Activated CD4-positive, alpha-beta memory T cell treated with anti-CD3 and anti-CD28 coated beads, Interleukin-2, amount 10 ng/mL, durations not matched to agents 7 days and 5 days (primary cell): ENCODE measurements at regions not wholly inside any gene's neighbourhood (a gene's known extent, or its start where the extent isn't known, plus 50 kb on each side); places are given as distances from the start of the nearest gene placed in this dataset.
"Not testable (repeated sequence)": the region's sequence is repeated elsewhere in the genome, so short reads cannot be mapped to it uniquely, and the experiment has no call there.

Experiments
- CTCF ChIA-PET: fragments of 350-600 bp; sonication (Branson Sonifier 250); formaldehyde crosslinking; loops from one replicate; lab custom pipeline; 2021; ENCODE audit warnings: antibody characterized with exemption, inconsistent platforms; lab: Charles Lee
- POLR2A ChIA-PET: fragments of 350-600 bp; sonication (Branson Sonifier 250); formaldehyde crosslinking; loops from one replicate; lab custom pipeline; 2021; ENCODE audit warnings: antibody characterized with exemption; lab: Charles Lee
- DNase-seq: peaks from one replicate; pipeline ENCODE4 v3.0.0-alpha.2; 2020
- H3K27ac Mint-ChIP-seq: one replicate; pipeline ENCODE4 v1.8.0; 2021; ENCODE audit warnings: mild to moderate bottlenecking, mixed read lengths
- H3K27me3 Mint-ChIP-seq: one replicate; pipeline ENCODE4 v1.8.0; 2021; ENCODE audit warnings: mixed read lengths
- H3K36me3 Mint-ChIP-seq: one replicate; pipeline ENCODE4 v1.8.0; 2021; ENCODE audit warnings: low read depth, mixed read lengths
- H3K4me1 Mint-ChIP-seq: one replicate; pipeline ENCODE4 v1.8.0; 2021; ENCODE audit warnings: mixed read lengths
- H3K4me3 Mint-ChIP-seq: one replicate; pipeline ENCODE4 v1.8.0; 2021; ENCODE audit warnings: mild to moderate bottlenecking, mixed read lengths
- H3K9me3 Mint-ChIP-seq: one replicate; pipeline ENCODE4 v1.8.0; 2021; ENCODE audit warnings: mixed read lengths

DNA sequence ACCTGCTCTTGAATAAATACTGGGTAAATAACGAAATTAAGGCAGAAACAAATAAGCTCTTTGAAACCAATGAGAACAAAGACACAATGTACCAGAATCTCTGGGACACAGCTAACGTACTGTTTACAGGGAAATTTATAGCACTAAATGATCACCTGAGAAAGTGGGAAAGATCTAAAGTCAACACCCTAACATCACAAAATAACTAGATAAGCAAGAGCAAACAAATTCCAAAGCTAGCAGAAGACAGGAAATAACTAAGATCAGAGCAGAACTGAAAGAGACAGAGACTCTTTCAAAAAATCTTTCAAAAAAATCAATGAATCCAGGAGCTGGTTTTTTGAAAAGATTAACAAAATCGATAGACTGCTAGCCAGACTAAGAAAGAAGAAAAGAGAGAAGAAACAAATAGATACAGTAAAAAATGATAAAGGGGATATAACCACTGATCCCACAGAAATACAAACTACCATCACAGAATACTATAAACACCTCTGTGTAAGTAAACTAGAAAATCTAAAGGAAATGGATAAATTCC, 487.5 kb downstream of the CHSY3 start:
- DNase-seq, H3K27ac Mint-ChIP-seq, H3K27me3 Mint-ChIP-seq, H3K4me1 Mint-ChIP-seq, CTCF ChIA-PET, H3K4me3 Mint-ChIP-seq, H3K9me3 Mint-ChIP-seq, POLR2A ChIA-PET, H3K36me3 Mint-ChIP-seq: not testable (repeated sequence)

- Mint-ChIP-seq H3K4me1 (no peaks in the 10 kb centered on the region), H3K27me3 (no peaks in the 10 kb centered on the region), H3K9me3 (no peaks in the 10 kb centered on the region), H3K4me3 (no peak overlapping the region), H3K27ac (no peak overlapping the region), H3K36me3 (no peaks in the 10 kb centered on the region)
- ChIA-PET POLR2A (no interaction called here), CTCF (no interaction called here)
- no peak for DNase-seq
These were observed 481.9 kb downstream of the CHSY3 start for GRCh38 chr5:130386155-130386554.

DNA sequence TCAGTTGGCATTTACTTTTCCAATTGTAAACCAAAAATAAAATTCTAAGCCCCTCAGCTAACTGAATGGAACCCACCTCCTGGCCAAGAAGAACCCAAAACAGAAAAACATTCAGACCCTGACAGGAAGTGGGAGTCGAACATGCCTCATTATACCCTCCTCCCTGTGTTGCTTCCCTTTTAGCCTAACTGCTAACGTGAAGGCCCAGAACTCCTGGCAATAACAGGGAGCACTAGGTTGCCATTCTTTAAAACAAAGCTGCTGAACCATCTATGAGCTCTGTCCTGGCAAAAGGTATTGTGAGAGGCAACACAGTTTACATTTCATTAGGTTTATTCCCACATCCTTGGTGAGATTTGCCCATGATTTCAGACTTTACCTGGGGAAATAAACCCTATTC, 481.4 kb downstream of the CHSY3 start:
- ChIA-PET CTCF (no interaction called here), POLR2A (no interaction called here)
- Mint-ChIP-seq H3K4me3 (no peak overlapping the region), H3K4me1 (no peaks in the 10 kb centered on the region), H3K27ac (no peak overlapping the region), H3K9me3 (no peaks in the 10 kb centered on the region), H3K27me3 (no peaks in the 10 kb centered on the region), H3K36me3 (no peaks in the 10 kb centered on the region)
- no peak for DNase-seq

- POLR2A ChIA-PET: no interaction called here
- Mint-ChIP-seq H3K9me3 (no peaks in the 10 kb centered on the region), H3K27me3 (no peaks in the 10 kb centered on the region), H3K4me1 (no peaks in the 10 kb centered on the region), H3K27ac (no peak overlapping the region), H3K4me3 (no peak overlapping the region), H3K36me3 (no peaks in the 10 kb centered on the region)
- CTCF ChIA-PET: no interaction called here
- DNase-seq: no peak
These were observed 461.7 kb downstream of the CHSY3 start for GRCh38 chr5:130365956-130366355.

GRCh38 chr5:130350131-130350530, 445.9 kb downstream of the CHSY3 start:
- no peak overlapping the region for H3K27ac Mint-ChIP-seq
- H3K27me3 Mint-ChIP-seq: no peaks in the 10 kb centered on the region
- no peak for DNase-seq
- no peaks in the 10 kb centered on the region for H3K4me1 Mint-ChIP-seq
- ChIA-PET CTCF (no interaction called here), POLR2A (no interaction called here)
- H3K36me3 Mint-ChIP-seq: no peaks in the 10 kb centered on the region
- H3K4me3 Mint-ChIP-seq: no peak overlapping the region
- no peaks in the 10 kb centered on the region for H3K9me3 Mint-ChIP-seq

DNA sequence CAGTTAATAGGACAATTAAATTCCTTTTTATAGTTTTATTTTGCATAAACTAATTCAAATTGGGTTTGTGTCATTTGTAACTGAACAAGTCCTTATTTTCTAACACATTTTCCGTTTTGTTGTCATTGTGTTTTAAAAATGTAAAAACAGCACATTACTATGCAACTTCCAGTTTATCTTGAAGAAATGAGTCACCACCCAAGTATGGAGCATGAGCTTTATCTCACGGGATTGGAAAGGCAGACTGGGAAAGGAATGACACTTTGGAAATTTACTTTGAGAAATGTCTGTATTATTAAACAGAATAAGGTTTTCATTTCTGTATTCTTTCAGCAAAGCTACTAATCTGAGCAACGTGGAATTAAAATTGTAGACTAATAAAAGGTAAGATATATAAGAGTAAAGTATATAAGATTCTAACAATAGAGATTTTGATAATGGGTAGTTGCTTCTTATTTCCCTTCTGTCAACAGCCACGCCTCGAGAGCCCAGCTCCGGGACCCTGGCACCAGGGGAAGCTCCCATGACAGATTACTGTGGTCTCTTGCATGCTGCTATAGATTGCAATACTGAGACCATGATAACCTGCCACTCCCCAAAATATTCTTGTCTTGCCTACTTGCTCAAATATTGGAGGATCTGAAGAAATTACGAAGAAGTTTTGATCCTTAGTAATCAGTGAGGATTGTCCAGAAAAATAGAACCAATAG, 433.1 kb downstream of the CHSY3 start:
- H3K9me3 Mint-ChIP-seq: no peaks in the 10 kb centered on the region
- no peaks in the 10 kb centered on the region for H3K36me3 Mint-ChIP-seq
- no peak for DNase-seq
- H3K4me3 Mint-ChIP-seq: no peak overlapping the region
- ChIA-PET CTCF (no interaction called here), POLR2A (no interaction called here)
- H3K27me3 Mint-ChIP-seq: no peaks in the 10 kb centered on the region
- H3K4me1 Mint-ChIP-seq: no peaks in the 10 kb centered on the region
- no peak overlapping the region for H3K27ac Mint-ChIP-seq

DNA sequence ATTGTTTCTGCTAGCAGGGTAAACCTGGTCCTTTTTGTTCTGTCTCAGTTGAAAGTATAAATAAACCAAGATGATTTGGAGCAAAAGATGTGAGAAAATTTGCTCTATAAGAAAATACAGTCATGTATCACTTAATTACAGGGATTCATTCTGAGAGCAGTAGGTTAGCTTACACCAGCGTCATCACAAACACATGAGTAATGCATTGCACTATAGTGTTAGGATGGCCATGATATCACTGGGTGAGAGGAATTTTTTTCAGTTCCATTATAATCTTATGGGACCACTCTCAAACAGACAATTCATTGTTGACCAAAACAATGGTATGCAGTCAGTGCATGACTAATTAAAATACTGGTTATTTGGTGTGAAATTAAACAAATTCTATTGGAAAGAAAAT, 430.9 kb downstream of the CHSY3 start:
- Mint-ChIP-seq H3K27me3 (no peaks in the 10 kb centered on the region), H3K27ac (no peak overlapping the region), H3K36me3 (no peaks in the 10 kb centered on the region), H3K4me1 (no peaks in the 10 kb centered on the region), H3K4me3 (no peak overlapping the region), H3K9me3 (no peaks in the 10 kb centered on the region)
- ChIA-PET CTCF (no interaction called here), POLR2A (no interaction called here)
- DNase-seq: no peak

- no peak for DNase-seq
- CTCF ChIA-PET: no interaction called here
- no peaks in the 10 kb centered on the region for H3K4me1 Mint-ChIP-seq
- H3K27ac Mint-ChIP-seq: no peak overlapping the region
- POLR2A ChIA-PET: no interaction called here
- H3K4me3 Mint-ChIP-seq: no peak overlapping the region
- no peaks in the 10 kb centered on the region for H3K27me3 Mint-ChIP-seq
- no peaks in the 10 kb centered on the region for H3K9me3 Mint-ChIP-seq
- no peaks in the 10 kb centered on the region for H3K36me3 Mint-ChIP-seq
These were observed 428.8 kb downstream of the CHSY3 start for GRCh38 chr5:130333089-130333488.

DNA sequence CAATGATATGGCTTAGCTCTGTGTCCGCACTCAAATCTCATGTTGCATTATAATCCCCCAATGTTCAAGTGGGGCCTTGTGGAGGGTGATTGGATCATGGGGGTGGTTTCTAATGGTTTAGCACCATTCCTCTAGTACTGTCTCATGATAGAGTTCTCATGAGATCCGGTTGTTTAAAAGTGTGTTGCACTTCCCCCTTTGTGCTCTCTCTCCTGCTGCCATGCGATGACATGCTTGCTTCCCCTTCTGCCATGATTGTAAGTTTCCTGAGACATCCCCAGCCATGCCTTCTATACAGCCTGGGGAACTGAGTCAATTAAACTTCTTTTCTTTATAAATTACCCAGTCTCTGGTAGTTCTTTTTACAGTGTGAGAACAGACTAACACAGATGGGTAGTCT, 427.1 kb downstream of the CHSY3 start:
- H3K9me3 Mint-ChIP-seq: no peaks in the 10 kb centered on the region
- DNase-seq: no peak
- H3K36me3 Mint-ChIP-seq: no peaks in the 10 kb centered on the region
- POLR2A ChIA-PET: no interaction called here
- no peaks in the 10 kb centered on the region for H3K4me1 Mint-ChIP-seq
- no peak overlapping the region for H3K4me3 Mint-ChIP-seq
- H3K27ac Mint-ChIP-seq: no peak overlapping the region
- no peaks in the 10 kb centered on the region for H3K27me3 Mint-ChIP-seq
- CTCF ChIA-PET: interaction anchor here (0.7 kb wide), 1 partner anchor 40 kb away, joined by 4 read pairs; no protein-coding TSS in a partner anchor

- no peak overlapping the region for H3K27ac Mint-ChIP-seq
- POLR2A ChIA-PET: no interaction called here
- CTCF ChIA-PET: no interaction called here
- no peaks in the 10 kb centered on the region for H3K27me3 Mint-ChIP-seq
- H3K4me3 Mint-ChIP-seq: no peak overlapping the region
- H3K4me1 Mint-ChIP-seq: no peaks in the 10 kb centered on the region
- H3K9me3 Mint-ChIP-seq: no peaks in the 10 kb centered on the region
- no peak for DNase-seq
- no peaks in the 10 kb centered on the region for H3K36me3 Mint-ChIP-seq
These were observed 420.8 kb downstream of the CHSY3 start for GRCh38 chr5:130324953-130325671.

DNA sequence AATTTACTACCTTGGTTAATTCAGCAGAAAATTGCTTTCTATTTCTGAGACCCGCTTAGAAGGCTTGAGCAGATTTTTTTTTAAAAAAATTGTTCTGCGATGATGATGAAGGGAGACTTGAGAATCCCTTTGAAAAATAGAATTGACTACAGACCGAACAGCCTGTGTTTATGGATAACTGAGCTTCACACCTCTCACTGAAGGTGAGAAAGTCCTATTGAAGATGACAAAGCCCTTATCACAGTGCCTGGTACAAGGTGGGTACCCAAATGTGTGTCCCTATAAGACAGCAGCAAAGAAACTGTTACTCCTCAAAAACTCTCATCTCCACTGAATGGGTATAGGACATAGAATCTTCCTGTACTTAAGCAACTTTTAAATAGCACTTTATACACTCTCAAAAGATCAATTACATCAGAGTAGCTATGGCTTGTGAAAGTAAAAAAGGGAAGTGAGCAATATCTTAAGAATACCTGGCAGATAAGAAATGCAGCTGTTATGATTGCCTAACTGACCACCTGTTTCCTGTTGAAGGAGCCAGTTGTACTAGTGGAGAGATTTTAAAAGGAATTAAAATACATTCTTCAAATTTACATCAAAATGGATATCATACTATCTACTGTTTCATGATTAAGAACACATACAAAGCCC, 419.7 kb downstream of the CHSY3 start:
- no peak overlapping the region for H3K4me3 Mint-ChIP-seq
- no peaks in the 10 kb centered on the region for H3K27me3 Mint-ChIP-seq
- H3K4me1 Mint-ChIP-seq: no peaks in the 10 kb centered on the region
- no peaks in the 10 kb centered on the region for H3K9me3 Mint-ChIP-seq
- no peaks in the 10 kb centered on the region for H3K36me3 Mint-ChIP-seq
- ChIA-PET CTCF (no interaction called here), POLR2A (no interaction called here)
- H3K27ac Mint-ChIP-seq: no peak overlapping the region
- DNase-seq: no peak

DNA sequence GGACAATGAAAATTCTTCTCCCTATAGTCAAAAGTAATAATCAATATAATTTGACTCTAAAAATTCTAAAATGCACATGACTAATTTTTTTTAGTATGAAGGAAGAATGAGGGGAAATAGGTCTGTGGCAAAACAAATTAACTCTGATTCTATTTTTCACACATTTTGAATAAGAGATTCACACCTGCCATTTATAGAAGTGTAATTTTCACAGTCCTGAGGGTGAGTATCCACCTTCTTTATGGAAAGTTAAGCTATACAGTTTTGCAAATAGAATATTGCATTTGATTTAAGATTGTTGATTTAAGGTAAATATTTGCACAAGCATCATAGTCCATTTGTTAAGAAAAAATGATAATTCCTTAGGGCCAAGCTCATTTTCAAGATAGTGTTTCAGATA, 417.7 kb downstream of the CHSY3 start:
- CTCF ChIA-PET: no interaction called here
- no peaks in the 10 kb centered on the region for H3K4me1 Mint-ChIP-seq
- no peaks in the 10 kb centered on the region for H3K27me3 Mint-ChIP-seq
- no peak overlapping the region for H3K4me3 Mint-ChIP-seq
- POLR2A ChIA-PET: no interaction called here
- H3K9me3 Mint-ChIP-seq: no peaks in the 10 kb centered on the region
- H3K27ac Mint-ChIP-seq: no peak overlapping the region
- H3K36me3 Mint-ChIP-seq: no peaks in the 10 kb centered on the region
- no peak for DNase-seq

DNA sequence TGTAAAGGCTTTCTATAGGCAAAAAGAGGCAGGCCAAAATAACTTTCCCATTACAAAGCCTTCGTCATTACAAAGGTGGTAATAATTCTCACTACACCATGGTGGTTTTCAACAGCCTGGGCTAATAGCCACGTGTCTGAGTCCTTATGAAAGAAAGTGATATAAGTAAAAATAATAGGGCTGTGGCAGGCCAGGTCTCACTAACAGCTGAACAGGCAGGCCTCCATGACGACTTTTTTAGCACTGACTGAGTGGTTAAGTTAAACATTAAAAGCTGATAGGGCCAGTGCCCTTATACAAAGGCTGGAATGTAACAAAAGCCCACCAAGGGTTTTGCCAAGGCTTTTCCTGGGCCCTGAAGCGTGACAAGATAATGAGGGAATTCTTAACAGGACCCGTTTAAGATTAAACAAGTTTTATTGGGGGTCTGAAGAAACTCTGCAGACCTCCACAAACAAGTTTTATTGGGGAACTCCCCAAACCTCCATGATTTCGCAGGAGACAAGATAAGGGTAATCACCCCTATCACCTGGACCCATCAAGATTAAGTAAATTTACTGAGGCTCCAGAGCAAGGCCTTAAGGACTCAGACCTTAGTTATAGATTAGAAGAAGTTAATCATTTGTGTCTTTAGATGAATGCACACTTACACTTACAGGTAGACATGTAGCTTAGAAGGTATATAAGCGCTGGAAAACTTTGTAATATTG, 412.9 kb downstream of the CHSY3 start:
- Mint-ChIP-seq H3K27me3 (no peaks in the 10 kb centered on the region), H3K9me3 (no peaks in the 10 kb centered on the region), H3K4me3 (no peak overlapping the region), H3K36me3 (no peaks in the 10 kb centered on the region), H3K27ac (no peak overlapping the region), H3K4me1 (no peaks in the 10 kb centered on the region)
- no peak for DNase-seq
- ChIA-PET POLR2A (no interaction called here), CTCF (no interaction called here)
